Fibroblast of lung (primary cell): ENCODE measurements at regions not wholly inside any gene's neighbourhood (a gene's known extent, or its start where the extent isn't known, plus 50 kb on each side); places are given as distances from the start of the nearest gene placed in this dataset.

Source experiments
- CTCF ChIP-seq, 2 donors: IDR thresholded peaks in 1 of 2; conservative IDR thresholded peaks in 1 of 2; 1 replicate in 1 of 2; 2 replicates in 1 of 2; pipeline ENCODE4 v1.5.1; 2011 to 2012; ENCODE audit warnings: low read length in 2 of 2, control low read depth in 1 of 2, inconsistent platforms in 1 of 2, low read depth in 1 of 2, mild to moderate bottlenecking in 1 of 2
- EZH2 ChIP-seq: IDR thresholded peaks from 2 replicates; pipeline ENCODE4 v1.5.1; 2012; ENCODE audit warnings: low read length, control low read depth, mild to moderate bottlenecking; ENCODE audit errors: missing control alignments

GRCh38 chr4:24202579-24202978 is 312.7 kb upstream of the PPARGC1A start:
- TF ChIP-seq CTCF (conservative IDR thresholded peaks at IDR 0.05 in 1 of 2, IDR thresholded peaks at IDR 0.05 in 1 of 2; ENCODE audit: low read depth in 1 of 2, low read length in 2 of 2): no peak
- TF ChIP-seq EZH2: no peak
